OCI-LY7 (cell line): ENCODE measurements at regions not wholly inside any gene's neighbourhood (a gene's known extent, or its start where the extent isn't known, plus 50 kb on each side); places are given as distances from the start of the nearest gene placed in this dataset.

Source experiments
- CTCF ChIP-seq: fragments of 200-600 bp; sonication (generic); conservative IDR thresholded peaks from 2 replicates; pipeline ENCODE4 v1.5.1; 2014; ENCODE audit warnings: mild to moderate bottlenecking, antibody characterized with exemption, low read length, moderate library complexity, mixed read lengths
- EZH2phosphoT487 ChIP-seq: fragments of 200-600 bp; sonication (generic); IDR thresholded peaks from 2 replicates; pipeline ENCODE4 v1.6.1; 2018; ENCODE audit warnings: low read depth, borderline replicate concordance, mild to moderate bottlenecking, mixed run types, antibody characterized with exemption, low read length, moderate library complexity, mixed read lengths

- TF ChIP-seq CTCF (no peak), EZH2phosphoT487 (no peak)
Measured at GRCh38 chr2:160715428-160715827, 221.8 kb upstream of the RBMS1 start.
